ENCODE measurements at regions not wholly inside any gene's neighbourhood (a gene's known extent, or its start where the extent isn't known, plus 50 kb on each side); places are given as distances from the start of the nearest gene placed in this dataset.

GRCh38 chr4:117626664-117627063 is 407.6 kb upstream of the NDST3 start:
- ChIA-PET POLR2A (no interaction called here), CTCF (no interaction called here)
- TF ChIP-seq CTCF (IDR thresholded peaks at IDR 0.05; ENCODE audit: low read depth, low read length): no peak
- no peaks in the 10 kb centered on the region for H3K27me3 ChIP-seq (ENCODE audit: control insufficient read depth, insufficient read depth, low read length)
- DNase-seq (ENCODE audit: low read depth, low spot score): no peak
- no peaks in the 10 kb centered on the region for H3K9me3 ChIP-seq (ENCODE audit: control insufficient read depth, insufficient read depth, low read length)
- no peak overlapping the region for H3K27ac ChIP-seq (ENCODE audit: low read depth, low read length)
- H3K4me3 ChIP-seq (ENCODE audit: low read depth, low read length): no peak overlapping the region

GRCh38 chr4:117634716-117635115 is 399.6 kb upstream of the NDST3 start:
- no peak for DNase-seq (ENCODE audit: low read depth, low spot score)
- no peak overlapping the region for H3K4me3 ChIP-seq (ENCODE audit: low read depth, low read length)
- no peaks in the 10 kb centered on the region for H3K27me3 ChIP-seq (ENCODE audit: control insufficient read depth, insufficient read depth, low read length)
- ChIA-PET POLR2A (no interaction called here), CTCF (no interaction called here)
- no peak overlapping the region for H3K27ac ChIP-seq (ENCODE audit: low read depth, low read length)
- no peaks in the 10 kb centered on the region for H3K9me3 ChIP-seq (ENCODE audit: control insufficient read depth, insufficient read depth, low read length)
- no peak for TF ChIP-seq CTCF (IDR thresholded peaks at IDR 0.05; ENCODE audit: low read depth, low read length)

GRCh38 chr4:117637347-117637746 is 396.9 kb upstream of the NDST3 start:
- CTCF ChIA-PET: no interaction called here
- H3K27me3 ChIP-seq (ENCODE audit: control insufficient read depth, insufficient read depth, low read length): no peaks in the 10 kb centered on the region
- no peaks in the 10 kb centered on the region for H3K9me3 ChIP-seq (ENCODE audit: control insufficient read depth, insufficient read depth, low read length)
- no peak overlapping the region for H3K4me3 ChIP-seq (ENCODE audit: low read depth, low read length)
- no peak overlapping the region for H3K27ac ChIP-seq (ENCODE audit: low read depth, low read length)
- DNase-seq (ENCODE audit: low read depth, low spot score): no peak
- POLR2A ChIA-PET: no interaction called here
- no peak for TF ChIP-seq CTCF (IDR thresholded peaks at IDR 0.05; ENCODE audit: low read depth, low read length)

GRCh38 chr4:117640836-117641235 is 393.4 kb upstream of the NDST3 start:
- no peaks in the 10 kb centered on the region for H3K9me3 ChIP-seq (ENCODE audit: control insufficient read depth, insufficient read depth, low read length)
- ChIA-PET CTCF (no interaction called here), POLR2A (no interaction called here)
- H3K27me3 ChIP-seq (ENCODE audit: control insufficient read depth, insufficient read depth, low read length): no peaks in the 10 kb centered on the region
- H3K27ac ChIP-seq (ENCODE audit: low read depth, low read length): no peak overlapping the region
- TF ChIP-seq CTCF (IDR thresholded peaks at IDR 0.05; ENCODE audit: low read depth, low read length): no peak
- no peak overlapping the region for H3K4me3 ChIP-seq (ENCODE audit: low read depth, low read length)
- DNase-seq (ENCODE audit: low read depth, low spot score): no peak

GRCh38 chr4:117641519-117641918 is 392.8 kb upstream of the NDST3 start:
- H3K27ac ChIP-seq (ENCODE audit: low read depth, low read length): no peak overlapping the region
- no peak overlapping the region for H3K4me3 ChIP-seq (ENCODE audit: low read depth, low read length)
- H3K9me3 ChIP-seq (ENCODE audit: control insufficient read depth, insufficient read depth, low read length): no peaks in the 10 kb centered on the region
- no peaks in the 10 kb centered on the region for H3K27me3 ChIP-seq (ENCODE audit: control insufficient read depth, insufficient read depth, low read length)
- no peak for TF ChIP-seq CTCF (IDR thresholded peaks at IDR 0.05; ENCODE audit: low read depth, low read length)
- no peak for DNase-seq (ENCODE audit: low read depth, low spot score)
- ChIA-PET CTCF (no interaction called here), POLR2A (no interaction called here)
